Immature natural killer cell (primary cell): ENCODE measurements at regions not wholly inside any gene's neighbourhood (a gene's known extent, or its start where the extent isn't known, plus 50 kb on each side); places are given as distances from the start of the nearest gene placed in this dataset.

ENCODE experiments used
- DNase-seq, 3 donors: peaks; one replicate each; pipeline ENCODE4 v3.0.0; 2022; ENCODE audit warnings: mixed read lengths in 1 of 3
- H3K27ac Mint-ChIP-seq, 6 donors: one replicate each; pipeline ENCODE4 v1.8.0; 2020; ENCODE audit warnings: mixed read lengths in 6 of 6, mild to moderate bottlenecking in 5 of 6, inconsistent platforms in 4 of 6, moderate library complexity in 3 of 6
- H3K27me3 Mint-ChIP-seq, 3 donors: one replicate each; pipeline ENCODE4 v1.8.0; 2020 to 2021; ENCODE audit warnings: low read depth in 3 of 3, mild to moderate bottlenecking in 3 of 3, mixed read lengths in 3 of 3, moderate library complexity in 3 of 3, inconsistent platforms in 1 of 3
- H3K36me3 Mint-ChIP-seq, 3 donors: one replicate each; pipeline ENCODE4 v1.8.0; 2020; ENCODE audit warnings: mixed read lengths in 3 of 3, inconsistent platforms in 2 of 3, mild to moderate bottlenecking in 2 of 3
- H3K4me1 Mint-ChIP-seq, 2 donors: one replicate each; pipeline ENCODE4 v1.8.0; 2020; ENCODE audit warnings: inconsistent platforms in 2 of 2, mild to moderate bottlenecking in 2 of 2, mixed read lengths in 2 of 2, moderate library complexity in 1 of 2
- H3K4me3 Mint-ChIP-seq, 5 donors: one replicate each; pipeline ENCODE4 v1.8.0; 2020; ENCODE audit warnings: mild to moderate bottlenecking in 5 of 5, mixed read lengths in 5 of 5, inconsistent platforms in 3 of 5, moderate library complexity in 3 of 5
- H3K9me3 Mint-ChIP-seq, 6 donors: one replicate each; pipeline ENCODE4 v1.8.0; 2020; ENCODE audit warnings: mild to moderate bottlenecking in 6 of 6, mixed read lengths in 6 of 6, inconsistent platforms in 4 of 6, moderate library complexity in 3 of 6

DNA sequence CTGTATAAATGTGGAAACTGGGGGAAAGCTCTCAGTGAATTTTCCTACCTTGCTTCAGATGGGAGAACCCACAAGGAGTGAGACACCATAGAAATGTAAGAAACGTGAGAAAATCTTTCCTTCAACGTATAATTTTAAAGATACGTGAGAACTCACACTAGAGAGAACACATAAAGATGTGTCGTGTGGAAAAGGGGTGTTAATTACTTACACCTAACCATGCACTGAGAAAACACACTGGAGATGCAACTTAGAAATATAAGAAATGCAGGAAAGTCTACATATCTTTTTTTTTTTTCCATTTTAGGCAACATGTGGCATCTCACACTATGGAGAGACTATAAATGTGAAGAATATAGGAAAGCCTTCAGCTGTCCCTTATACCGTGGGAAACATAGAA, 352.9 kb upstream of the NETO1 start:
- Mint-ChIP-seq H3K36me3 (no peaks in the 10 kb centered on the region), H3K27ac (no peak overlapping the region), H3K4me1 (no peaks in the 10 kb centered on the region), H3K27me3 (no peaks in the 10 kb centered on the region), H3K4me3 (no peak overlapping the region), H3K9me3 (peaks cover 7 to 63% (median 20%) of the 10 kb centered on the region in 6 donors)
- no peak for DNase-seq

DNA sequence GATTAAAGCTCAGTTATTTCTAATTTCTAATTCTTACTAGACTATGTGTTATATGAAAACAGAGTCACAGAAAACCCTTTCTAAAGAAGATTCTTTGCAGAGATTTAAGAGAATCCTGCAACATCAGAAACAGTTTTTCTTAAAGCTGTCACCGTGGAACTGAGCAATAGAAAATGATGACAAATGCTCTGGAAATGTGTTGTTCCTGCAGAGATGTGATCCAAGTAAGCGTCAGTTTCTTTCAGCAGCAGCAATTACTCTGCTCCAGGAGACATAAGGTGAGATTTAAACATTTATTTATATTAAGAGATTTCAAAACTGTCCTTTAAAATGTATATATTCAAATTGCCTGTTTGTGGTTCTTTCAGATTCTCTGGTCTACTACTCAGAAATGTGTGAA, 350.5 kb upstream of the NETO1 start:
- Mint-ChIP-seq H3K4me1 (no peaks in the 10 kb centered on the region), H3K27ac (no peak overlapping the region), H3K36me3 (no peaks in the 10 kb centered on the region), H3K27me3 (no peaks in the 10 kb centered on the region), H3K4me3 (no peak overlapping the region), H3K9me3 (peaks cover 2 to 51% (median 23%) of the 10 kb centered on the region in 6 donors)
- DNase-seq: no peak

DNA sequence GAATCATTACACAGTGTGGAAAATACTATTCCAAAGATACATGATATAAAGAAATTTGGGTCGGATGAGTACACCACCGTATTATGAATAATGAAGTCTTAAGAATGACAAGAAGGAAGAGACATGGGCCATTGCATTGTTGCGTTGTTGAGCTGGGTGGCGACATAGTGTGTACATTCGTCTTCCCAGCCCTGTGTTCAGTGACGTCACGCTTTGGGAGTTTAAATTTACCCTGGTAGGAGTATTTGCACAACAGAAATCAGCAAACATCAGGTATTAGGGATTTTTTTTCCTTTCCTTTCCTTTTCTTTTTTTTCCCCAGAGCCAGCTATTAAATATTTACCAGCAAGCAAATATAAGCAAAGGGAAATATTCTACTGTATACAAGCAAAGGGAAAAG, 347.2 kb upstream of the NETO1 start:
- Mint-ChIP-seq H3K4me3 (no peak overlapping the region), H3K27ac (no peak overlapping the region), H3K4me1 (no peaks in the 10 kb centered on the region), H3K9me3 (peaks cover 3 to 40% (median 17%) of the 10 kb centered on the region in 6 donors), H3K27me3 (peaks cover 0 to 3% (median 0%) of the 10 kb centered on the region in 3 donors), H3K36me3 (no peaks in the 10 kb centered on the region)
- DNase-seq: no peak

DNA sequence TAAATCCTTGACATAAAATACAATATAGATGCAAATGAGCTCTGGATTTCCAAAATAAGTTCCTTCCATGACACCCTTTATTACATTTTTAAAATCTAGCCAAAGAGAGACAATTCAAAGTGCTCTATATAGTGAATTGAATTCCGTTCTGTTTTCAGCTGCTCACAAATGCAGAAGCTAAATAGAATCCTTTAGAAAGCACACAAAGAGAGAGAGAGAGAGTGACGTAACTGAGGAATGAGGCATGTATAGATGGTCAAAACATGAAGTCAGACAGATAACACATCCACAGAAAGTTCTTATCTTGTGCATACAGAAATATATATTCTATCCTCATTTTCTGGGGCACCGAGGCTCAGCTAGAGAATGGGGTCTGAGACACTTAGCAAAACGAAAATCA, 344.7 kb upstream of the NETO1 start:
- Mint-ChIP-seq H3K27ac (no peak overlapping the region), H3K9me3 (peaks cover 3 to 48% (median 18%) of the 10 kb centered on the region in 6 donors), H3K4me1 (no peaks in the 10 kb centered on the region), H3K4me3 (no peak overlapping the region), H3K36me3 (no peaks in the 10 kb centered on the region), H3K27me3 (peaks cover 0 to 3% (median 0%) of the 10 kb centered on the region in 3 donors)
- DNase-seq: no peak

DNA sequence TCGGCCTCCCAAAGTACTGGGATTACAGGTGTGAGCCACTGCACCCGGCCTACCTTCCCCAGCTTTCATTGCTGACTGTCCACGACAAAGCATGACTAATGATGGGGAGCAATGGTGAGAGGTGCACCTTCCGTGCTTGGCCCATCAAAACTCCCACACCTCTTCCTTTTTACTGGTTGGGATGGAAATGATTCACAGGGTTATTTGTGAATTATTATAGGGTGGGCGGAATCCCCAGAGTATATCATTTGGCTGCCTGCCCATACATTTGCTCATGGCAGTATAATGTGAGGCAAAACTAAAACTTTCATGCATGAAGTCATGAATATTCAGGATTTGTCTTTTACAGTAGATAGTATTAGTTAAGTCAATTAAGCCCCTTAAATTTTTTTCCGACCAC, 334.2 kb upstream of the NETO1 start:
- H3K9me3 Mint-ChIP-seq: peaks cover 3 to 42% (median 10%) of the 10 kb centered on the region in 6 donors
- no peak for DNase-seq
- H3K4me3 Mint-ChIP-seq: no peak overlapping the region
- no peak overlapping the region for H3K27ac Mint-ChIP-seq
- H3K27me3 Mint-ChIP-seq: no peaks in the 10 kb centered on the region
- H3K4me1 Mint-ChIP-seq: no peaks in the 10 kb centered on the region
- no peaks in the 10 kb centered on the region for H3K36me3 Mint-ChIP-seq

DNA sequence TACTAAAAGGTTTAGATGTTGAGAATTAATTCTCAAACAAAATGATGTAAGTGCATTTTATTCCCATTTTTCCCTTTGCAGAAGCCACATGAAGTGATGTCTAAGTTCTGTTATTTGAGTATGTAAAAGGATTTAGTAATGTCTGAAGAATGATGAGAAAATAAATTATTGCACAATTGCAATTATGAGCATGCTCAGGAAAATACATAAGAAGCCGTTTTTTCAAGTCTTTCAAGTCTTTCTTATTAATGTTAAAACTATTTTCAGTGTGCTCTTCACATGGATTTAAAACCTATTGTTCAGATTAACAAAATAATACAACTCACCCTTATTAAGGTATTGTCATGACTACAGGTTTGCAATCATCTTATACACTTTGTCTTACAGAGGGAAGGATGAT, 331.4 kb upstream of the NETO1 start:
- Mint-ChIP-seq H3K36me3 (no peaks in the 10 kb centered on the region), H3K4me3 (no peak overlapping the region), H3K9me3 (peaks cover 4 to 40% (median 14%) of the 10 kb centered on the region in 6 donors), H3K27me3 (no peaks in the 10 kb centered on the region), H3K4me1 (no peaks in the 10 kb centered on the region), H3K27ac (no peak overlapping the region)
- no peak for DNase-seq

DNA sequence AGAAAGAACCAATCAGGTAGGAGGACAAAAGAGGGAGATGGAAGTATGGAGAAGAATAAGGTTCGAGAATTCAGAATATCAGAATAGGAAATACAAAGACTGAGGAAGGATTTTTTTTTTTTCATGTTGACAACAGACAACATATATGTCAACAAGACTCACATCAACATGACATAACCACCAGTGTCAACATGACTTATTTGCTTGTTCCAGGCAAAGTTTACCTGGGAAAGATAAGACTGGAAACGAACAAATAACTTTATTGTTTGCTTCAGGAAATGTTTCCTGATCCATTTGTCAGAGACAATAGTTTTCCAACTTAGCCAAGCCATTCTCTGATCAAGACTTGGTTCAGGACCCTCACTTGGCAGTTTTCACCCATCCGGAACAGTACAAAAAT, 321.9 kb upstream of the NETO1 start:
- no peak for DNase-seq
- Mint-ChIP-seq H3K36me3 (no peaks in the 10 kb centered on the region), H3K27ac (no peak overlapping the region), H3K27me3 (peaks cover 0 to 1% (median 0%) of the 10 kb centered on the region in 3 donors), H3K4me3 (no peak overlapping the region), H3K4me1 (no peaks in the 10 kb centered on the region), H3K9me3 (peaks cover 6 to 54% (median 28%) of the 10 kb centered on the region in 6 donors)

DNA sequence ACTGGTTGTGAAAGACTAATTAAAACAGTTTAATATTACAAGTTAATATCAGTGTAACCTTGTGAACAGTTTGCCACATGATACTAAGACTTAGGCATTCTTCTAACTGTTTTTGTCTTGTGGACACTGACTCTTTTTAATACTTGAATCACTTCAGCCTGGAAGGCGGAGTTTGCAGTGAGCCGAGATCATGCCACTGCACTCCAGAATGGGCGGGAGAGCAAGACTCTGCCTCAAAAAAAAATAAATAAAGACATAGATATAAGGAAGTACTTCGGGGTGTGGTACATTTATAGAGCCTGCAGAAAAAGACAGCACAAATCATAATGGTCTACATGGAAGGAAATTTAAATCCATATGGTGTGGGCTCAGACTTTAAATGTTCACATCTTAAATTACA, 300.4 kb upstream of the NETO1 start:
- H3K36me3 Mint-ChIP-seq: no peaks in the 10 kb centered on the region
- H3K27me3 Mint-ChIP-seq: peaks cover 0 to 2% (median 0%) of the 10 kb centered on the region in 3 donors
- H3K4me1 Mint-ChIP-seq: no peaks in the 10 kb centered on the region
- H3K27ac Mint-ChIP-seq: no peak overlapping the region
- H3K4me3 Mint-ChIP-seq: no peak overlapping the region
- H3K9me3 Mint-ChIP-seq: peaks cover 2 to 18% (median 13%) of the 10 kb centered on the region in 6 donors
- no peak for DNase-seq

DNA sequence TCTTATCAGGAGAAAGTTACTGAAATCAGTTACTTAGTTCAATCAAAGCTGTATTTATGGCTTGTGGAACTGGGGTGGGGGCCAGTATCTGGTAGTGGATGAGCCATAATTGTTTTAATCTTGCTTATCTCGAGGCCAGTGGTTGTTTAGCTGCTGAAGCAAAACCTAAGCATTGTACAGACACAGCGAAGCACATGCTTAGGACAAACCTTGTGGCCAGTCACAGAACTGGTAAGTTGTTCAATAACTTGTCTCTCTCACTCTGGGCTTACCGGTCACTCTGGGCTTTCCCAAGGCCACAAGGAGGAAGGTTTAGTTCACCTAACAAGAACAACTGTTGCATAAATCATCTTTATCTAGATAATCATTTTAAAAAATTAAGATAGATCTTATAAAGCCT, 296.6 kb upstream of the NETO1 start:
- DNase-seq: no peak
- H3K4me1 Mint-ChIP-seq: no peaks in the 10 kb centered on the region
- peaks cover 6 to 26% (median 22%) of the 10 kb centered on the region in 6 donors for H3K9me3 Mint-ChIP-seq
- peaks cover 0 to 2% (median 0%) of the 10 kb centered on the region in 3 donors for H3K27me3 Mint-ChIP-seq
- no peak overlapping the region for H3K27ac Mint-ChIP-seq
- no peak overlapping the region for H3K4me3 Mint-ChIP-seq
- no peaks in the 10 kb centered on the region for H3K36me3 Mint-ChIP-seq

DNA sequence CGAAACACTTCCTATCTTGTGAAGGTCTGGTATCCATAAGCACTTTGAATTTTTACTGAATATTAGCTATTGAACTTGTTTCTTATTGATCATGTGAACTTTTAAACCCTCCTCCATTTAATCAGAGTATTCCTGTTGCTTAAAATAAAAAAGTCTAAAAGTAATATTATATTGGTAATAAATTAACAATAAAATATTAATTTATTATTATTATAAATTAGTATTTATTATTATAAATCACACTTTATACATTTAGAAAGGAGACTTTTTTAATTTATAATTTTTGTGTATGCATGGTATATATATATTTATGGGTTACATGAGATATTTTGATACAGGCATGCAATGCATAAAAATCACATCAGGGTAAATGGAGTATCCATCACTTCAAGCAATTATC, 295.4 kb upstream of the NETO1 start:
- no peak for DNase-seq
- H3K4me1 Mint-ChIP-seq: no peaks in the 10 kb centered on the region

DNA sequence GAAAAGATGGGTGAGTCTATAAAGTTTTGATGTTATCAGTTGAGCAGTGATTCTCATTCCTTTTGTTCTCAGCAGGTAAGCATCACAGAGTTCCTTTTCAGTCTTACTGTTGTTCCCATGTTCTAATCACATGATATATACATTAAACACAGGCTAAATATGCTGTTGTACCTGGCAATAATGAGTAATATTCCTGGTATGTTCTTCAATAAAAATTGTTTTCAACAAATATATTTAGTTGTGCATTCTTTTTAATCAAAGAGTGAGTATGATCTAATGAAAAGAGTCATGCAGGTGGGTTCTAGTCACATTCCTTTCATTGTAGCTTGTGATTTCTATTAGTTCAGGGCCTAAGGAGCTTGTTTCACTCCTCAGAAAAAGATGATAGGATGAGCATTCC, 288.3 kb upstream of the NETO1 start:
- Mint-ChIP-seq H3K9me3 (peaks cover 5 to 36% (median 24%) of the 10 kb centered on the region in 6 donors), H3K4me3 (no peak overlapping the region), H3K27ac (no peak overlapping the region), H3K4me1 (no peaks in the 10 kb centered on the region), H3K36me3 (no peaks in the 10 kb centered on the region), H3K27me3 (no peaks in the 10 kb centered on the region)
- no peak for DNase-seq

More for the DNA sequence above, 295.4 kb upstream of the NETO1 start:
- Mint-ChIP-seq H3K27ac (no peak overlapping the region), H3K4me3 (no peak overlapping the region), H3K36me3 (no peaks in the 10 kb centered on the region), H3K9me3 (peaks cover 7 to 29% (median 23%) of the 10 kb centered on the region in 6 donors), H3K27me3 (peaks cover 0 to 2% (median 0%) of the 10 kb centered on the region in 3 donors)

DNA sequence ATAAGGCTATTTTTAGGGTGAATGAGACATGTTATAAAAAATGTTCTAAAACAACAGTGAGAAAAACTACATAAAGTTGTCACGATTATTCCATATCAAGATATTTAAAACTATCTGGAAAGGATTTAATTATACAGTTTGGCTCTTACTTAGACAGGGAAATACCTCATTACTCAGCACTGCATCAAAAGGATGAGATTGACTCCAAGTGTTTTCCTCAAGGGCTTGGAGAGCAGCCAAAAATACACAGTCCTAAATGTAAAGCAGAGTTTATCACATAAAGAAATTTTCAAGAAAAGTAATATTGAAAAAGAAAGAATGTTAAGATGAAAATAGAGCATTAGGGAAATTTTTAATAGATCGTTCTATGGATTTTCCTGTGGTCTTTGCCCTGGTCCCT, 285.5 kb upstream of the NETO1 start:
- Mint-ChIP-seq H3K4me1 (no peaks in the 10 kb centered on the region), H3K27me3 (no peaks in the 10 kb centered on the region), H3K9me3 (peaks cover 3 to 46% (median 16%) of the 10 kb centered on the region in 6 donors), H3K27ac (no peak overlapping the region), H3K4me3 (no peak overlapping the region), H3K36me3 (no peaks in the 10 kb centered on the region)
- no peak for DNase-seq

DNA sequence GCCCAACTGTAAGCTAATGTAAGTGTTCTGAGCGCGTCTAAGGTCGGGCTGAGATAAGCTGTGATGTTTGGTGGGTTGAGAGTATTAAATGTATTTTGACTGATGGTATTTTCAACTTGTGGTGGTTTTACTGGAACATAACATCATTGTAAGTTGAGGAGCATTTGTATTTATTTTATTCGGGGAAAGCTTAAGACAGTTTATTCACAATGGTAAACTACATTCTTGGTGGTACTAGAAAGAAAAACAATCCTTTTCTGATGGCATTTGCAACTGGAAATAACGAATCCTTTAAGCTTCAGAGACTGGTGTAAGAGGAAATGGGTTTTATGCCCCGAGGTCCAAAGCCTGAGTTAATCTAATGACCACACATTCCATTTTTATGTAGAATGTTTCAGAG, 283.3 kb upstream of the NETO1 start:
- Mint-ChIP-seq H3K27me3 (no peaks in the 10 kb centered on the region), H3K36me3 (no peaks in the 10 kb centered on the region), H3K27ac (no peak overlapping the region), H3K9me3 (peaks cover 3 to 57% (median 16%) of the 10 kb centered on the region in 6 donors), H3K4me1 (no peaks in the 10 kb centered on the region), H3K4me3 (no peak overlapping the region)
- DNase-seq: no peak

DNA sequence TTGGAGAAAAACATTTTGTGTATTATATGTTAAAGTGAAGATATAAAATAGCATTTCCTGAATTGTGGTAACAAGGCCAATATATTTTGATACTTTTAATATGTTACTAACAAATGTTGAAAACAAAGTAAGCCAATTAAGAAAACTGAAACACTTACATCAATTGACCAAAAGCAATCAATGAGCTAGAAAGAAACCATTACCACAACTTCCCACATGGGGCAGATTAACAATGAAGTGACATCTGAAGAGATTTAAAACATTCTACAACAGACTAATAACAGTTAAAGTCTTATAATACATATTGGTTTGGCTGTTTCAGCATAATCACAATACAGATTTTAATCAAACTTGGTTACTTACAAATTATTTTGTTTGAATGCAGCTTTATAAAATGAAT, 282.4 kb upstream of the NETO1 start:
- no peak for DNase-seq
- Mint-ChIP-seq H3K4me3 (no peak overlapping the region), H3K4me1 (no peaks in the 10 kb centered on the region)

DNA sequence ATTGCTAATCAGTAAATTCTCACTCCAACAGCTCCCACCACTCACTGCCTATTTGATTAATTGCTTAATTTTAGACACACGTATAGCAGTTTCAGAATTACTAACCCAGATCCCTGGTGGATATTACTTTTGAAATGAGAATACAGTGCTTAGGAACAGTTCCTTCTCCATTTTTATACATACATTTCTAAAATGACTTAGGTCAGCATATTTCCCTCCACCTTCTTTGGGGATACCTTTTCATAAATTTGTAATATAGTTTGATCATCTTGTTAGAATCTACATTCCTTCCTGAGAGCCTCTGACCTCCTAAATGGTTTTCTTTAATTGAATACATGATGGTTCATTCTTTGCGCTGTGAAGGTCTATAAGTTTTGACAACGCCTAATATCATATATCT, 279.8 kb upstream of the NETO1 start:
- no peak for DNase-seq
- Mint-ChIP-seq H3K4me3 (no peak overlapping the region), H3K27ac (no peak overlapping the region), H3K9me3 (peaks cover 3 to 54% (median 16%) of the 10 kb centered on the region in 6 donors), H3K27me3 (no peaks in the 10 kb centered on the region), H3K36me3 (no peaks in the 10 kb centered on the region), H3K4me1 (no peaks in the 10 kb centered on the region)

More for the DNA sequence above, 282.4 kb upstream of the NETO1 start:
- Mint-ChIP-seq H3K27ac (no peak overlapping the region), H3K27me3 (no peaks in the 10 kb centered on the region), H3K9me3 (peaks cover 5 to 53% (median 13%) of the 10 kb centered on the region in 6 donors), H3K36me3 (no peaks in the 10 kb centered on the region)
